GM23338 (cell line): ENCODE measurements at regions not wholly inside any gene's neighbourhood (a gene's known extent, or its start where the extent isn't known, plus 50 kb on each side); places are given as distances from the start of the nearest gene placed in this dataset.

Experiments
- CREB1 ChIP-seq: fragments of 250-450 bp; sonication (Bioruptor Pico); IDR thresholded peaks from 2 replicates; pipeline ENCODE4 v1.5.0; 2020; ENCODE audit warnings: low read depth, mild to moderate bottlenecking, moderate library complexity
- ETS1 ChIP-seq: IDR thresholded peaks from 2 replicates; pipeline ENCODE4 v1.6.1; 2016; ENCODE audit warnings: antibody characterized with exemption
- EZH2 ChIP-seq: fragments of 200-600 bp; sonication (generic); IDR thresholded peaks from one replicate; pipeline ENCODE4 v1.8.0; 2017; ENCODE audit warnings: antibody characterized with exemption, mild to moderate bottlenecking, low read depth; ENCODE audit not compliant: unreplicated experiment
- EZH2phosphoT487 ChIP-seq: fragments of 200-600 bp; sonication (generic); IDR thresholded peaks from one replicate; pipeline ENCODE4 v1.8.1; 2018; ENCODE audit warnings: antibody characterized with exemption; ENCODE audit not compliant: unreplicated experiment
- JUNB ChIP-seq: IDR thresholded peaks from one replicate; pipeline ENCODE4 v1.6.1; 2016; ENCODE audit warnings: antibody characterized with exemption; ENCODE audit not compliant: unreplicated experiment
- POLR2AphosphoS5 ChIP-seq: IDR thresholded peaks from 2 replicates; pipeline ENCODE4 v1.6.1; 2016; ENCODE audit warnings: antibody characterized with exemption, low read depth
- STAT1 ChIP-seq: IDR thresholded peaks from one replicate; pipeline ENCODE4 v1.6.1; 2016; ENCODE audit warnings: antibody characterized with exemption; ENCODE audit not compliant: unreplicated experiment
- ZNF331 ChIP-seq: fragments of 250-450 bp; sonication (Bioruptor Pico); IDR thresholded peaks from 2 replicates; pipeline ENCODE4 v1.5.0; 2020; ENCODE audit warnings: low read depth, mild to moderate bottlenecking, moderate library complexity
- TF ChIP-seq, protein P1 (sequence below), 2 experiments: fragments of 200-600 bp in 1 of 2; sonication (generic) in 1 of 2; conservative IDR thresholded peaks; 2 replicates each; pipeline versions ENCODE4 v1.5.1 to v1.6.1; 2016 to 2017; ENCODE audit warnings: antibody characterized with exemption in 2 of 2, low read depth in 2 of 2, mild to moderate bottlenecking in 2 of 2, moderate library complexity in 1 of 2
- TF ChIP-seq, protein P2 (sequence below): IDR thresholded peaks from one replicate; pipeline ENCODE4 v1.6.1; 2018; ENCODE audit warnings: antibody characterized with exemption; ENCODE audit not compliant: unreplicated experiment

DNA sequence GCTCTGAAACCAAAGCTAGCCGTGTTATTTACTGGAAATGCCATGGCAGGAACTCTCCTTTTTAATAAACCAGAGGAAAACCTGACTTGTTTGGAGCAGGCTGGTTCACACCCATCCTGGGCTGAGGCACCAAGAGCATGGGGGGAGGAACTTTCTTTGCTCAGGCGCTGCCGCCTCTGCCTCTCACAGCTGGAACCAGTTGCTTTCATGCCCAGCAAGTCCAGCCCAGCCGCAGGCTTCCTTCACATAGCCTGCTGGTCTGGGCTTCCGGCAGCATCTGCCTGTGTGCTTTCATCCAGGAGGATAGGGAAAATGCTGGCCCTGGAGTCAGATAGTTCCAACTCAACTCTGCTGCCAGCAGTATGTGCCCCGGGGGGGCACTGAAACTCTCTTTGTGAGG, 88.1 kb upstream of the ASIC2 start:
- TF ChIP-seq, protein P1, sequence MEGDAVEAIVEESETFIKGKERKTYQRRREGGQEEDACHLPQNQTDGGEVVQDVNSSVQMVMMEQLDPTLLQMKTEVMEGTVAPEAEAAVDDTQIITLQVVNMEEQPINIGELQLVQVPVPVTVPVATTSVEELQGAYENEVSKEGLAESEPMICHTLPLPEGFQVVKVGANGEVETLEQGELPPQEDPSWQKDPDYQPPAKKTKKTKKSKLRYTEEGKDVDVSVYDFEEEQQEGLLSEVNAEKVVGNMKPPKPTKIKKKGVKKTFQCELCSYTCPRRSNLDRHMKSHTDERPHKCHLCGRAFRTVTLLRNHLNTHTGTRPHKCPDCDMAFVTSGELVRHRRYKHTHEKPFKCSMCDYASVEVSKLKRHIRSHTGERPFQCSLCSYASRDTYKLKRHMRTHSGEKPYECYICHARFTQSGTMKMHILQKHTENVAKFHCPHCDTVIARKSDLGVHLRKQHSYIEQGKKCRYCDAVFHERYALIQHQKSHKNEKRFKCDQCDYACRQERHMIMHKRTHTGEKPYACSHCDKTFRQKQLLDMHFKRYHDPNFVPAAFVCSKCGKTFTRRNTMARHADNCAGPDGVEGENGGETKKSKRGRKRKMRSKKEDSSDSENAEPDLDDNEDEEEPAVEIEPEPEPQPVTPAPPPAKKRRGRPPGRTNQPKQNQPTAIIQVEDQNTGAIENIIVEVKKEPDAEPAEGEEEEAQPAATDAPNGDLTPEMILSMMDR (conservative IDR thresholded peaks at IDR 0.05; ENCODE audit: low read depth in 2 of 2): no peak
- TF ChIP-seq POLR2AphosphoS5: no peak
- no peak for TF ChIP-seq ZNF331 (CRISPR knock-in tag)
- no peak for TF ChIP-seq ETS1
- TF ChIP-seq EZH2: no peak
- TF ChIP-seq STAT1: no peak
- TF ChIP-seq JUNB: no peak
- TF ChIP-seq, protein P2, sequence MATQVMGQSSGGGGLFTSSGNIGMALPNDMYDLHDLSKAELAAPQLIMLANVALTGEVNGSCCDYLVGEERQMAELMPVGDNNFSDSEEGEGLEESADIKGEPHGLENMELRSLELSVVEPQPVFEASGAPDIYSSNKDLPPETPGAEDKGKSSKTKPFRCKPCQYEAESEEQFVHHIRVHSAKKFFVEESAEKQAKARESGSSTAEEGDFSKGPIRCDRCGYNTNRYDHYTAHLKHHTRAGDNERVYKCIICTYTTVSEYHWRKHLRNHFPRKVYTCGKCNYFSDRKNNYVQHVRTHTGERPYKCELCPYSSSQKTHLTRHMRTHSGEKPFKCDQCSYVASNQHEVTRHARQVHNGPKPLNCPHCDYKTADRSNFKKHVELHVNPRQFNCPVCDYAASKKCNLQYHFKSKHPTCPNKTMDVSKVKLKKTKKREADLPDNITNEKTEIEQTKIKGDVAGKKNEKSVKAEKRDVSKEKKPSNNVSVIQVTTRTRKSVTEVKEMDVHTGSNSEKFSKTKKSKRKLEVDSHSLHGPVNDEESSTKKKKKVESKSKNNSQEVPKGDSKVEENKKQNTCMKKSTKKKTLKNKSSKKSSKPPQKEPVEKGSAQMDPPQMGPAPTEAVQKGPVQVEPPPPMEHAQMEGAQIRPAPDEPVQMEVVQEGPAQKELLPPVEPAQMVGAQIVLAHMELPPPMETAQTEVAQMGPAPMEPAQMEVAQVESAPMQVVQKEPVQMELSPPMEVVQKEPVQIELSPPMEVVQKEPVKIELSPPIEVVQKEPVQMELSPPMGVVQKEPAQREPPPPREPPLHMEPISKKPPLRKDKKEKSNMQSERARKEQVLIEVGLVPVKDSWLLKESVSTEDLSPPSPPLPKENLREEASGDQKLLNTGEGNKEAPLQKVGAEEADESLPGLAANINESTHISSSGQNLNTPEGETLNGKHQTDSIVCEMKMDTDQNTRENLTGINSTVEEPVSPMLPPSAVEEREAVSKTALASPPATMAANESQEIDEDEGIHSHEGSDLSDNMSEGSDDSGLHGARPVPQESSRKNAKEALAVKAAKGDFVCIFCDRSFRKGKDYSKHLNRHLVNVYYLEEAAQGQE: no peak
- TF ChIP-seq EZH2phosphoT487: no peak
- no peak for TF ChIP-seq CREB1 (CRISPR knock-in tag)
